CMK (cell line): ENCODE measurements at regions not wholly inside any gene's neighbourhood (a gene's known extent, or its start where the extent isn't known, plus 50 kb on each side); places are given as distances from the start of the nearest gene placed in this dataset.
"Not testable (repeated sequence)": the region's sequence is repeated elsewhere in the genome, so short reads cannot be mapped to it uniquely, and the experiment has no call there.

Experiments
- DNase-seq: peaks from one replicate; pipeline ENCODE4 v3.0.0-alpha.2; 2010; ENCODE audit warnings: low read depth

GRCh38 chr14:45972416-45972815, 679.2 kb downstream of the RPL10L start:
- DNase-seq = no peak

GRCh38 chr14:45970621-45971020, 681.0 kb downstream of the RPL10L start:
- no peak for DNase-seq

- no peak for DNase-seq
These were observed 683.5 kb downstream of the RPL10L start for GRCh38 chr14:45968037-45968436.

GRCh38 chr14:45949479-45949878, 696.5 kb upstream of the MIS18BP1 start:
- DNase-seq = no peak

- DNase-seq = no peak
These were observed 694.8 kb upstream of the MIS18BP1 start for GRCh38 chr14:45947830-45948229.

- DNase-seq = no peak
These were observed 693.2 kb upstream of the MIS18BP1 start for GRCh38 chr14:45946251-45946650.

GRCh38 chr14:45940318-45940717, 687.3 kb upstream of the MIS18BP1 start:
- no peak for DNase-seq

GRCh38 chr14:45939572-45939971, 686.6 kb upstream of the MIS18BP1 start:
- no peak for DNase-seq

- DNase-seq = not testable (repeated sequence)
These were observed 667.0 kb upstream of the MIS18BP1 start for GRCh38 chr14:45919995-45920394.

- no peak for DNase-seq
These were observed 663.4 kb upstream of the MIS18BP1 start for GRCh38 chr14:45916340-45916953.

GRCh38 chr14:45907782-45908181, 654.8 kb upstream of the MIS18BP1 start:
- DNase-seq = no peak

GRCh38 chr14:45906257-45906656, 653.3 kb upstream of the MIS18BP1 start:
- no peak for DNase-seq

- no peak for DNase-seq
These were observed 652.7 kb upstream of the MIS18BP1 start for GRCh38 chr14:45905672-45906071.

GRCh38 chr14:45904314-45904713, 651.3 kb upstream of the MIS18BP1 start:
- no peak for DNase-seq

GRCh38 chr14:45902241-45902640, 649.2 kb upstream of the MIS18BP1 start:
- no peak for DNase-seq

- DNase-seq = no peak
These were observed 644.4 kb upstream of the MIS18BP1 start for GRCh38 chr14:45897439-45897838.

GRCh38 chr14:45893127-45893526, 640.1 kb upstream of the MIS18BP1 start:
- DNase-seq = no peak

GRCh38 chr14:45891417-45892080, 638.5 kb upstream of the MIS18BP1 start:
- DNase-seq = no peak

GRCh38 chr14:45888766-45889285, 635.8 kb upstream of the MIS18BP1 start:
- DNase-seq = not testable (repeated sequence)

GRCh38 chr14:45877981-45878380, 625.0 kb upstream of the MIS18BP1 start:
- no peak for DNase-seq

GRCh38 chr14:45868863-45869262, 615.9 kb upstream of the MIS18BP1 start:
- no peak for DNase-seq

- no peak for DNase-seq
These were observed 615.4 kb upstream of the MIS18BP1 start for GRCh38 chr14:45868377-45868776.

GRCh38 chr14:45867046-45867894, 614.3 kb upstream of the MIS18BP1 start:
- DNase-seq = no peak
